GM12801 (cell line): ENCODE measurements at regions not wholly inside any gene's neighbourhood (a gene's known extent, or its start where the extent isn't known, plus 50 kb on each side); places are given as distances from the start of the nearest gene placed in this dataset.

Experiments
- CTCF ChIP-seq: IDR thresholded peaks from one replicate; pipeline ENCODE4 v1.5.1; 2011; ENCODE audit warnings: control low read depth; ENCODE audit not compliant: insufficient read length; ENCODE audit errors: extremely low read depth

DNA sequence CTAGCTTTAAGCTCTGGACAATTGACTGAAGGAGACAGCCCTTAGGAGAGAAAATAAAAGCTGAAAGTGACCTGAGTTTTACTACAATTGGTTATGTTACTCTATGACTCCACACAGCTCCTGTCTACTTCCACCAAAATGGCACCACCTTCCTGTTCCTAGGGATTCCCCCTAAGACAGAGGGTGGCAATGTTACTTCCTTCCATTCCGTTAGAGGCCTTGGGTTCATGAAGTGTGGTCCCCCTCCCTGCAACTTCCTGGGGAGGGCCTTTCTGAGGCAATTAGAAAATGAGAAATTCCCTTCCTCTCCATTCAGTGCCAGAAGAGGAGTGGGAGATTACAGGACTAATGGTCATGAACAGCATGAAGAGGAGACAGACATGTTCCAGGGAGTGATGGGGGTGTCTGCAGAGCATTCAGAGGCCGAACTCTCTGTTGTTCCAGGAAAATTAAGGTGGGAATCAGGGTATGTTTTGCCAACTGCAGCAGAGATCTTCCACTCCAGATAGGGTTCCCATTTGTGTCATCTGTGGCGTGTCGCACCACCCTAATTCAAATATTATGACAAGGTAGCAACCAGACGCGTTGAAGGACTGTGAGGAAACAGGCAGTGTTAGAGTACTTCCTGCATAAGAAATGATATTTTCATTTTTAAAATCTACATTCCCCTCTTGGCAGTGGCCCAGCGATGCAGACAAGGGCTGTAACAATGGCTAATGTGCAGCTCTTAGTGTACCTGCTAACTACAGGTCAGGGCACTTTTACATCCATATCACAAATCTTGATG, 53.1 kb upstream of the TRIM67 start:
- no peak for TF ChIP-seq CTCF

DNA sequence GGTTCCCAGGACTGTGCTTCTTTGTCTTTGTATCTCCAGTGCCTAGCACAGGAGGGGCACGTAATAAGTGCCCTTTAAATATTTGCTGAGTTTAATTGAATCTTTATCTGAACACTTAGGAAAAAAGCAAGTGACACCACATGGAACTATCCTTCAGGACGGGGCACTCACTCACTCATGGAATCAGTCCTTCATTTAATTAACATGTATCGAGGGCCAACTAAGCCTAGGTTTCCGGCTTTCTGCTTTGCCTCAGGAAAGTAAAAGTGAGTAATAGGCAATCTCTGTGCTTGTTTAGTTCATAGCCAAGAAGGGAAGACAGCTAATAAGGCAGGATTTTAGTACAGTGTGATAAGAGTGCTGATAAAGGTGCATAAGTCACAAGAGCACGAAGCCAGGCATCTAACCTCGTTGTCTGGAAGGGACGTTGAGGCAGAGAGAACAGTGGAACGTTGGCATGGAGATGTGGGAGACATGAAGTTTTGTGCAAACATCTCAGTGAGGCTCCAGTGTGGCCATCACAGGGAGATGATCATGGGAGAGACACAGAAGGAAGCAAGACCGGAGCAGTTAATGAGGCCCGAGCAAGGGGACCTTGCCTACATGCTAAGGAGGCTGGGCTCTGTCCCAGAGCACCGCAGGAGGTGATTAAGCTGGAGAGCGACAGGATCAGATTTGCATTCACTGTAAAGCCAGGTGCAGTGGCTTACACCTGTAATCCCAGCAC, 54.1 kb upstream of the TRIM67 start:
- TF ChIP-seq CTCF: no peak

- no peak for TF ChIP-seq CTCF
These were observed 54.7 kb upstream of the TRIM67 start for GRCh38 chr1:231107151-231107550.

DNA sequence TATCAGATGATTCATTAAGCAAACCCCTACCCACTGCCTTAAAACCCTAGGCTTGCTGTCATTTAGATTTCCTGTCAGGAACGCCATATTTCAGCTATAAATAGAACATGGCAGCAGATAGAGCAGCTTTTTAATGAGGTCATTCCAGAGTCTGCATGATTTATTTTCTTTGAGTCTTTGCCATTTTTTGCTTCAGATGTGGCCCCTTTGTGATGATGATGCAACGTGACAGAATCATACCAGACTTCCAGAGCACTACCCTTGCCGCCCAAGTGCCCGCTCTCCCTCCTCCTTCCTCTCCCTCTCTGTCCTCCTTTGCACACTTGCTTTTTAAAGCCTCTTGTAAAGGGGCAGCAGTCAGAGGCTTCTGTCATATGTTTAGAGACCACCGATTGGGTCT, 55.5 kb upstream of the TRIM67 start:
- TF ChIP-seq CTCF: no peak

- no peak for TF ChIP-seq CTCF
These were observed 56.9 kb upstream of the TRIM67 start for GRCh38 chr1:231104917-231105316.

GRCh38 chr1:231103961-231104360, 57.9 kb upstream of the TRIM67 start:
- no peak for TF ChIP-seq CTCF

DNA sequence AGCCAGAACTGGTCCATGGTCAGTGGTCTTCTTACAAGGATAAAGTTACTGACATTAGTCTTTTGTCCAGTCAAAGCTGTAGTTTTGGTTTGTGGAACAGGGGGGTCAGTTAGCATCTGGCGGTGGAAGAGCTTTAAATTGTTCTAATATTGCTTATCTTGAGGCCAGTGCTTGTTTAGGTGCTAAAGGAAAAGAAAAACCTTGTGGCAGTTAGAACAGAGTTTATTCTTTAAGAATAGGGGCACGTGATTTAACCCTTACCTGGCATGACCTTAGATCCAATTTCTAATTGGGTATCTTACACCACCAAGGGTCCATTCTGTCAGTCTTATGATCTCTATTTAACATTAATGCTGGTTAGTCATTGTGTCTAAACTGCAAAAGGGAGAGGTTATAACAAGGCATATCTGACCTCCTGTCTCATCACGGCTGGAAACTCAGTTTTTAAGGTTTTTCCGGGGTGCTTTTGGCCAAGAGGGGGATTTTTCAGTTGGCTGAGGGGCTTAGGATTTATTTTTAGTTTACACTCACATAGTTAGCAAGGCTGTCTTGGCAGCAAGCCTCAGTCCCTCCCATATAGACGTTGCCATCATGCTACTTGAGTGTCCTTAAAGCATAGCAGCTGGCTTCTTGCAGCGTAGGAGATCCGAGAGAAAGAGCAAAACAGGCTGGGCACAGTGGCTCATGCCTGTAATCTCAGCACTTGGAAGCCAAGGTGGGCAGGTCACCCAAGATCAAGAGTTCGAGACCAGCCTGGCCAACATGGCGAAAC, 60.1 kb upstream of the FAM89A start:
- TF ChIP-seq CTCF: no peak
